ENCODE measurements at regions not wholly inside any gene's neighbourhood (a gene's known extent, or its start where the extent isn't known, plus 50 kb on each side); places are given as distances from the start of the nearest gene placed in this dataset.

DNA sequence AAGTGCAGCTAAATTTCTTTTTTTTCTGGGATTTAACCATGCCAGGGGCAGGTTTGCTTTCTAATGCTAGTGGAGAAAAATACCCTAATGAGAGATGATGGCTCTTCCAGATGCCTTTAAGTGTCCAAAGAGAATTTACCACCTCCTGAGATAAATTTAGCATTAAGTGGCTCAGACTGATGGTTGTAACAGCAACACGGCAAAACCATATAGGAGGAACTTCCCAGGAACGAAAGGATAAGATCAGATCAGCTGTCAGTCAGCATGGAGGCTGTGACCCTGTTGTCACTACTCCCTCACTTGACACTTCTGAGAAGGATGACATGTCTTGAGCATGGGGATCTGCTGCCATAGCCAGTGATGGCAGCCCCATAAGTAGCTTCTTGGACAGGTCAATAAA is 860.0 kb downstream of the QKI start:
- TF ChIP-seq CEBPB (IDR thresholded peaks at IDR 0.05) (no peak), YY1 (IDR thresholded peaks at IDR 0.05; ENCODE audit: low read depth) (no peak), TCF12 (IDR thresholded peaks at IDR 0.05; ENCODE audit: low read depth) (no peak)
- TF ChIP-seq, protein P1, sequence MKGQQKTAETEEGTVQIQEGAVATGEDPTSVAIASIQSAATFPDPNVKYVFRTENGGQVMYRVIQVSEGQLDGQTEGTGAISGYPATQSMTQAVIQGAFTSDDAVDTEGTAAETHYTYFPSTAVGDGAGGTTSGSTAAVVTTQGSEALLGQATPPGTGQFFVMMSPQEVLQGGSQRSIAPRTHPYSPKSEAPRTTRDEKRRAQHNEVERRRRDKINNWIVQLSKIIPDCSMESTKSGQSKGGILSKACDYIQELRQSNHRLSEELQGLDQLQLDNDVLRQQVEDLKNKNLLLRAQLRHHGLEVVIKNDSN (IDR thresholded peaks at IDR 0.05): no peak

DNA sequence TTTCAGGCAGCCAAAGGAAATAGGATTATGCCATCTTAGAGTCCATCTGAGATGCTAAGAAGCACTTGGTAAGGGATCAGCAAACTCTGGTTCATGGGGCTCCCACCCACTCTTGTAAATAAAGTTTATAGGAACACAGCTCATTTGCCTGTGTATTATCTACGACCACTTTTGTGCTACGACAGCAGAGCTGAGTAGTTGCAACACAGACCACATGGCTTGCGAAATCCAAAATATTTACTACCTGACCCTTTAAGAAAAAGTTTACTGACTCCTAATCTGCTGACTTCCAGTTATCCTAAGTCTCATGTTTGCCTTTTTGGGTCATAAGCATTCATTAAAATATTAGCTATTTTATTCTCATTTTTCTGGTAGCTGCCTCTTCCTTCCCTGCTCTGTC is 859.0 kb downstream of the QKI start:
- TF ChIP-seq NFIC (IDR thresholded peaks at IDR 0.05) (no peak), TAF1 (IDR thresholded peaks at IDR 0.05; ENCODE audit: low read depth) (no peak), EGR1 (IDR thresholded peaks at IDR 0.05) (no peak), CREB1 (IDR thresholded peaks at IDR 0.05; ENCODE audit: low read depth) (no peak), ZBTB7A (IDR thresholded peaks at IDR 0.05; ENCODE audit: low read depth) (no peak), CEBPB (IDR thresholded peaks at IDR 0.05) (no peak), FOXM1 (IDR thresholded peaks at IDR 0.05; ENCODE audit: borderline replicate concordance, low read depth) (no peak)

DNA sequence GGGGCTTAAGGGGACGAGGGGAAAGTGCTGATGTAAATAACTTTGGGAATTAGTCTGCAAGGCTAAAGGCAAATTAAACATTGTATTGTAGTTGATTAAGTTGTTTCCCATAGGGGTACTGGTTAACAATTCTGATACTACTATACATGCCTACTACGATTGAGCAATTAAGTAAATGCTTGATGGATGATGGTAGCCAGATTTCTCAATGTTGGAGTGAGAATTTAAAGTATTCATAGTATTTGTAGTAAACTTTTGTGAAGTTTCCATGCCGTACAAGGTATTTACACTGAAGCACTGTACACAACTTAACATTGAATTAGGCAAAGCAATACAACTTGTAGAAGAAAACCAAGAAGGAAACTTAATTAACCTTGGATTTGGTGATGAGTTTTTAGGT is 852.3 kb downstream of the QKI start:
- TF ChIP-seq TCF12 (IDR thresholded peaks at IDR 0.05; ENCODE audit: low read depth): no peak
- no peak for TF ChIP-seq FOXM1 (IDR thresholded peaks at IDR 0.05; ENCODE audit: borderline replicate concordance, low read depth)
- no peak for TF ChIP-seq TEAD4 (IDR thresholded peaks at IDR 0.05)
- TF ChIP-seq CEBPB (IDR thresholded peaks at IDR 0.05): no peak
- TF ChIP-seq RAD21 (IDR thresholded peaks at IDR 0.05; ENCODE audit: low read depth): no peak
- TF ChIP-seq ZBTB7A (IDR thresholded peaks at IDR 0.05; ENCODE audit: low read depth): no peak
- TF ChIP-seq, protein P2, sequence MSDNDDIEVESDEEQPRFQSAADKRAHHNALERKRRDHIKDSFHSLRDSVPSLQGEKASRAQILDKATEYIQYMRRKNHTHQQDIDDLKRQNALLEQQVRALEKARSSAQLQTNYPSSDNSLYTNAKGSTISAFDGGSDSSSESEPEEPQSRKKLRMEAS (IDR thresholded peaks at IDR 0.05): no peak
- TF ChIP-seq TAF1 (IDR thresholded peaks at IDR 0.05; ENCODE audit: low read depth): no peak
- no peak for TF ChIP-seq EP300 (IDR thresholded peaks at IDR 0.05; ENCODE audit: borderline replicate concordance)
- no peak for TF ChIP-seq CREB1 (IDR thresholded peaks at IDR 0.05; ENCODE audit: low read depth)
- TF ChIP-seq NFIC (IDR thresholded peaks at IDR 0.05): no peak
- TF ChIP-seq YY1 (IDR thresholded peaks at IDR 0.05; ENCODE audit: low read depth): no peak
- TF ChIP-seq, protein P1 (IDR thresholded peaks at IDR 0.05): no peak
- TF ChIP-seq EGR1 (IDR thresholded peaks at IDR 0.05): no peak

DNA sequence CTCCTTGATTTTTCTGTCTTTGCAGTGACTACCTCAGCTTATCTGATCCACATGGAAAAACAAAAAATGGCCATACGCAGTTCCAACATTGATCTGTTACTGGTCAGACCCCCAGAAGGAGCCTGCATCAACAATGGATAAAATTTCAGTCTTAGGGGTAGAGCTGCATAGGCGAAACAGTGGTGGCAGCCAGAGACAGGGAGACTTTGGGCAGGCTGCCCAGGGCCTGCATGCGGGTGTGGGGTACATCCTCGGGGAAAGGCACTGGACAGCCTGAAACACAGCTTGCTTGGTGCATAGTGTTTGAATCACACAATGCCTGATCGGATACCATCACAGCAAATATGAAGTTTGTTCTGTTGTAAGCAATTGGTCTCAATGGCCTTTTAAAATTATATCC is 847.8 kb downstream of the QKI start:
- no peak for TF ChIP-seq RAD21 (IDR thresholded peaks at IDR 0.05; ENCODE audit: low read depth)
- no peak for TF ChIP-seq YY1 (IDR thresholded peaks at IDR 0.05; ENCODE audit: low read depth)
- TF ChIP-seq CREB1 (IDR thresholded peaks at IDR 0.05; ENCODE audit: low read depth): no peak
- no peak for TF ChIP-seq EP300 (IDR thresholded peaks at IDR 0.05; ENCODE audit: borderline replicate concordance)
- no peak for TF ChIP-seq FOXM1 (IDR thresholded peaks at IDR 0.05; ENCODE audit: borderline replicate concordance, low read depth)
- TF ChIP-seq, protein P2 (IDR thresholded peaks at IDR 0.05): no peak
- TF ChIP-seq EGR1 (IDR thresholded peaks at IDR 0.05): no peak
- TF ChIP-seq, protein P3, sequence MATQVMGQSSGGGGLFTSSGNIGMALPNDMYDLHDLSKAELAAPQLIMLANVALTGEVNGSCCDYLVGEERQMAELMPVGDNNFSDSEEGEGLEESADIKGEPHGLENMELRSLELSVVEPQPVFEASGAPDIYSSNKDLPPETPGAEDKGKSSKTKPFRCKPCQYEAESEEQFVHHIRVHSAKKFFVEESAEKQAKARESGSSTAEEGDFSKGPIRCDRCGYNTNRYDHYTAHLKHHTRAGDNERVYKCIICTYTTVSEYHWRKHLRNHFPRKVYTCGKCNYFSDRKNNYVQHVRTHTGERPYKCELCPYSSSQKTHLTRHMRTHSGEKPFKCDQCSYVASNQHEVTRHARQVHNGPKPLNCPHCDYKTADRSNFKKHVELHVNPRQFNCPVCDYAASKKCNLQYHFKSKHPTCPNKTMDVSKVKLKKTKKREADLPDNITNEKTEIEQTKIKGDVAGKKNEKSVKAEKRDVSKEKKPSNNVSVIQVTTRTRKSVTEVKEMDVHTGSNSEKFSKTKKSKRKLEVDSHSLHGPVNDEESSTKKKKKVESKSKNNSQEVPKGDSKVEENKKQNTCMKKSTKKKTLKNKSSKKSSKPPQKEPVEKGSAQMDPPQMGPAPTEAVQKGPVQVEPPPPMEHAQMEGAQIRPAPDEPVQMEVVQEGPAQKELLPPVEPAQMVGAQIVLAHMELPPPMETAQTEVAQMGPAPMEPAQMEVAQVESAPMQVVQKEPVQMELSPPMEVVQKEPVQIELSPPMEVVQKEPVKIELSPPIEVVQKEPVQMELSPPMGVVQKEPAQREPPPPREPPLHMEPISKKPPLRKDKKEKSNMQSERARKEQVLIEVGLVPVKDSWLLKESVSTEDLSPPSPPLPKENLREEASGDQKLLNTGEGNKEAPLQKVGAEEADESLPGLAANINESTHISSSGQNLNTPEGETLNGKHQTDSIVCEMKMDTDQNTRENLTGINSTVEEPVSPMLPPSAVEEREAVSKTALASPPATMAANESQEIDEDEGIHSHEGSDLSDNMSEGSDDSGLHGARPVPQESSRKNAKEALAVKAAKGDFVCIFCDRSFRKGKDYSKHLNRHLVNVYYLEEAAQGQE (IDR thresholded peaks at IDR 0.05; ENCODE audit: low read depth): no peak
- no peak for TF ChIP-seq TAF1 (IDR thresholded peaks at IDR 0.05; ENCODE audit: low read depth)
- no peak for TF ChIP-seq TEAD4 (IDR thresholded peaks at IDR 0.05)
- TF ChIP-seq, protein P1 (IDR thresholded peaks at IDR 0.05): no peak
- no peak for TF ChIP-seq CEBPB (IDR thresholded peaks at IDR 0.05)
- no peak for TF ChIP-seq ZBTB7A (IDR thresholded peaks at IDR 0.05; ENCODE audit: low read depth)
- TF ChIP-seq TCF12 (IDR thresholded peaks at IDR 0.05; ENCODE audit: low read depth): no peak
- no peak for TF ChIP-seq NFIC (IDR thresholded peaks at IDR 0.05)

DNA sequence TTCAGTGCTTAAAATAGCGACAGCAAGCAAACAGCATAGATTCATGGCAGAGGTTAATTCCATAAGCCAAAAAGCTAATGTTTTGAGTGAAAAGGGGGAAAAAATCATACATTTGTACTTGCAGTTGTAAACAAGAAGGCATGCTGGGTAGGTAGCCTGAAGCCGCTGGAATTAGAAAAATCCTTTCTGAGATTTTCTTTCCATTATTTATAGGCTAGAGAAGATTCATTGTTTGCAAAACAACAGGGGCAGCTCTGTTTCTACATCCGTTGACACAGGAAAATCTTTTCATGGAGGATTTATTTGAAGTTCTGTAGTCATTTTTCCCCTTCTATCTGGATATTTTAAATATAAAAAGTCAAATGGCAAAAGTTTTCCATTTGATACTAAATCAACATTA is 843.9 kb downstream of the QKI start:
- TF ChIP-seq EGR1 (IDR thresholded peaks at IDR 0.05) (no peak), YY1 (IDR thresholded peaks at IDR 0.05; ENCODE audit: low read depth) (no peak), TEAD4 (IDR thresholded peaks at IDR 0.05) (no peak), EP300 (IDR thresholded peaks at IDR 0.05; ENCODE audit: borderline replicate concordance) (no peak)
- TF ChIP-seq, protein P1 (IDR thresholded peaks at IDR 0.05): no peak
- TF ChIP-seq, protein P3 (IDR thresholded peaks at IDR 0.05; ENCODE audit: low read depth): no peak
